Caki2 (cell line): ENCODE measurements at regions not wholly inside any gene's neighbourhood (a gene's known extent, or its start where the extent isn't known, plus 50 kb on each side); places are given as distances from the start of the nearest gene placed in this dataset.

Experiments used
- DNase-seq: peaks from one replicate; pipeline ENCODE4 v3.0.0-alpha.2; 2015; ENCODE audit warnings: low read depth
- in situ Hi-C: cut with HindIII; loops from 2 replicates; pipeline ENCODE4 v1.10.0; 2016; ENCODE audit warnings: low sequenced_read_pairs, low pct_unique_long_range_greater_than_20kb, mixed read lengths

- DNase-seq: no peak
Observed at GRCh38 chr3:152942366-152942765, 107.4 kb downstream of the P2RY1 start.

GRCh38 chr3:152943645-152944044, 108.7 kb downstream of the P2RY1 start:
- DNase-seq: no peak
- in situ Hi-C loops: no loop called here

More at GRCh38 chr3:152942366-152942765, 107.4 kb downstream of the P2RY1 start:
- in situ Hi-C loops: no loop called here

GRCh38 chr3:152944671-152945070, 109.7 kb downstream of the P2RY1 start:
- no peak for DNase-seq
- in situ Hi-C loops: no loop called here

GRCh38 chr3:152945556-152945955, 110.6 kb downstream of the P2RY1 start:
- DNase-seq: no peak

GRCh38 chr3:152957491-152957890, 122.6 kb downstream of the P2RY1 start:
- no peak for DNase-seq
- in situ Hi-C loops: no loop called here

More at GRCh38 chr3:152945556-152945955, 110.6 kb downstream of the P2RY1 start:
- in situ Hi-C loops: no loop called here

- in situ Hi-C loops: no loop called here
- no peak for DNase-seq
Observed at GRCh38 chr3:152959307-152959706, 124.4 kb downstream of the P2RY1 start.

GRCh38 chr3:152960684-152961083, 125.8 kb downstream of the P2RY1 start:
- DNase-seq: no peak
- in situ Hi-C loops: no loop called here

GRCh38 chr3:152961323-152961722, 126.4 kb downstream of the P2RY1 start:
- in situ Hi-C loops: no loop called here
- no peak for DNase-seq

GRCh38 chr3:152964911-152965609, 130.1 kb downstream of the P2RY1 start:
- in situ Hi-C loops: no loop called here
- no peak for DNase-seq

GRCh38 chr3:152968388-152969024, 133.6 kb downstream of the P2RY1 start:
- in situ Hi-C loops: no loop called here
- no peak for DNase-seq

- DNase-seq: no peak
- in situ Hi-C loops: no loop called here
Observed at GRCh38 chr3:152969557-152970300, 134.8 kb downstream of the P2RY1 start.

GRCh38 chr3:152970851-152971250, 135.9 kb downstream of the P2RY1 start:
- in situ Hi-C loops: no loop called here
- DNase-seq: no peak

GRCh38 chr3:152971880-152972279, 136.9 kb downstream of the P2RY1 start:
- in situ Hi-C loops: no loop called here
- DNase-seq: no peak

GRCh38 chr3:152973575-152973974, 138.6 kb downstream of the P2RY1 start:
- in situ Hi-C loops: no loop called here
- DNase-seq: no peak

GRCh38 chr3:152976239-152976638, 141.3 kb downstream of the P2RY1 start:
- in situ Hi-C loops: no loop called here
- DNase-seq: no peak

- in situ Hi-C loops: no loop called here
Observed at GRCh38 chr3:152977366-152977765, 142.4 kb downstream of the P2RY1 start.

GRCh38 chr3:152978152-152978551, 143.2 kb downstream of the P2RY1 start:
- no peak for DNase-seq
- in situ Hi-C loops: no loop called here

More at GRCh38 chr3:152977366-152977765, 142.4 kb downstream of the P2RY1 start:
- no peak for DNase-seq

- in situ Hi-C loops: no loop called here
- DNase-seq: no peak
Observed at GRCh38 chr3:152997526-152997925, 162.6 kb downstream of the P2RY1 start.

GRCh38 chr3:152998591-152998990, 163.4 kb upstream of the RAP2B start:
- no peak for DNase-seq

More at GRCh38 chr3:152998591-152998990, 163.4 kb upstream of the RAP2B start:
- in situ Hi-C loops: no loop called here
